ENCODE measurements at regions not wholly inside any gene's neighbourhood (a gene's known extent, or its start where the extent isn't known, plus 50 kb on each side); places are given as distances from the start of the nearest gene placed in this dataset.

DNA sequence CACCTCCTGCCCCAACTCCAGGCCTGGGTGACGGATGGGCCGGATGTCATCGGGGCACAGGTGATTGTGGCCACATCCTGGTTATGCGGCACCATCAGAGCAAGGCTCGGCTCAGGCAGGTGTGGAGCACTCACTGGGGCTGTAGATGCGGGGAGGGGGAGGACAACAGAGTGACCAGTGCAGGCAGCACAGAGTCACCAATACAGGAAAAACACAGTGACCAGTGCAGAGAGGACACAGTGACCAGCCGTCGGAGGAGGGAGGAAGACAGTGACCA lies 209.1 kb downstream of the BRD1 start:
- TF ChIP-seq, protein P1, sequence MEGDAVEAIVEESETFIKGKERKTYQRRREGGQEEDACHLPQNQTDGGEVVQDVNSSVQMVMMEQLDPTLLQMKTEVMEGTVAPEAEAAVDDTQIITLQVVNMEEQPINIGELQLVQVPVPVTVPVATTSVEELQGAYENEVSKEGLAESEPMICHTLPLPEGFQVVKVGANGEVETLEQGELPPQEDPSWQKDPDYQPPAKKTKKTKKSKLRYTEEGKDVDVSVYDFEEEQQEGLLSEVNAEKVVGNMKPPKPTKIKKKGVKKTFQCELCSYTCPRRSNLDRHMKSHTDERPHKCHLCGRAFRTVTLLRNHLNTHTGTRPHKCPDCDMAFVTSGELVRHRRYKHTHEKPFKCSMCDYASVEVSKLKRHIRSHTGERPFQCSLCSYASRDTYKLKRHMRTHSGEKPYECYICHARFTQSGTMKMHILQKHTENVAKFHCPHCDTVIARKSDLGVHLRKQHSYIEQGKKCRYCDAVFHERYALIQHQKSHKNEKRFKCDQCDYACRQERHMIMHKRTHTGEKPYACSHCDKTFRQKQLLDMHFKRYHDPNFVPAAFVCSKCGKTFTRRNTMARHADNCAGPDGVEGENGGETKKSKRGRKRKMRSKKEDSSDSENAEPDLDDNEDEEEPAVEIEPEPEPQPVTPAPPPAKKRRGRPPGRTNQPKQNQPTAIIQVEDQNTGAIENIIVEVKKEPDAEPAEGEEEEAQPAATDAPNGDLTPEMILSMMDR (IDR thresholded peaks at IDR 0.05; ENCODE audit: low read depth, low read length, poor library complexity, severe bottlenecking): no peak
- no peak for TF ChIP-seq EZH2phosphoT487 (IDR thresholded peaks at IDR 0.05; ENCODE audit: borderline replicate concordance, low read length)
